GM18870 (cell line): ENCODE measurements at regions not wholly inside any gene's neighbourhood (a gene's known extent, or its start where the extent isn't known, plus 50 kb on each side); places are given as distances from the start of the nearest gene placed in this dataset.

ENCODE experiments used
- ATAC-seq: cut with Tn5 transposase; IDR thresholded peaks from one replicate; pipeline ENCODE4 v1.9.1; 2021; ENCODE audit warnings: moderate library complexity; ENCODE audit not compliant: unreplicated experiment

GRCh38 chr5:168041583-168041982 is 249.9 kb upstream of the WWC1 start:
- no peak for ATAC-seq

GRCh38 chr5:168042284-168043068 is 249.0 kb upstream of the WWC1 start:
- ATAC-seq, result no peak

GRCh38 chr5:168046163-168046562 is 245.3 kb upstream of the WWC1 start:
- ATAC-seq, result no peak

- ATAC-seq, result peak; percentile 63
These were observed 244.3 kb upstream of the WWC1 start for GRCh38 chr5:168047043-168047668.

GRCh38 chr5:168047669-168048111 is 243.8 kb upstream of the WWC1 start:
- ATAC-seq, result peak; percentile 20

- ATAC-seq, result no peak
These were observed 243.0 kb upstream of the WWC1 start for GRCh38 chr5:168048486-168048885.

- ATAC-seq, result no peak
These were observed 238.8 kb upstream of the WWC1 start for GRCh38 chr5:168052686-168053085.

- ATAC-seq, result no peak
These were observed 237.4 kb upstream of the WWC1 start for GRCh38 chr5:168054091-168054490.

- ATAC-seq, result no peak
These were observed 236.2 kb upstream of the WWC1 start for GRCh38 chr5:168055141-168055683.

GRCh38 chr5:168055961-168056360 is 235.5 kb upstream of the WWC1 start:
- no peak for ATAC-seq

GRCh38 chr5:168056499-168057182 is 234.8 kb upstream of the WWC1 start:
- no peak for ATAC-seq

GRCh38 chr5:168057905-168058304 is 233.5 kb upstream of the WWC1 start:
- no peak for ATAC-seq

- ATAC-seq, result no peak
These were observed 232.3 kb upstream of the WWC1 start for GRCh38 chr5:168059131-168059530.

- no peak for ATAC-seq
These were observed 229.2 kb upstream of the WWC1 start for GRCh38 chr5:168062239-168062638.

GRCh38 chr5:168064457-168064856 is 227.0 kb upstream of the WWC1 start:
- ATAC-seq, result no peak

- ATAC-seq, result no peak
These were observed 226.4 kb upstream of the WWC1 start for GRCh38 chr5:168064933-168065622.

GRCh38 chr5:168066536-168067208 is 224.8 kb upstream of the WWC1 start:
- no peak for ATAC-seq

GRCh38 chr5:168070761-168071160 is 220.7 kb upstream of the WWC1 start:
- ATAC-seq, result no peak

- no peak for ATAC-seq
These were observed 218.8 kb upstream of the WWC1 start for GRCh38 chr5:168072665-168073064.

- ATAC-seq, result no peak
These were observed 218.1 kb upstream of the WWC1 start for GRCh38 chr5:168073311-168073710.
